Panc1 (cell line): ENCODE measurements at regions not wholly inside any gene's neighbourhood (a gene's known extent, or its start where the extent isn't known, plus 50 kb on each side); places are given as distances from the start of the nearest gene placed in this dataset.

Source experiments
- ATAC-seq: fragments of 200-7000 bp; cut with Tn5 transposase; 2 replicates; pipeline ENCODE4 v1.9.1; 2020; ENCODE audit warnings: mild to moderate bottlenecking, moderate library complexity
- BruUV-seq: library from RNA; stranded (reverse); fragments of 400-500 nt; replicated peaks from 2 replicates; lab custom pipeline; 2021; lab: Mats Ljungman, UMichigan
- CTCF ChIA-PET: fragments of 300-600 bp; sonication (Branson Sonifier 250); formaldehyde crosslinking; loops from one replicate; lab custom pipeline; 2022; ENCODE audit warnings: antibody characterized with exemption; lab: Charles Lee
- POLR2A ChIA-PET: fragments of 300-600 bp; sonication (Branson Sonifier 250); formaldehyde crosslinking; loops from one replicate; lab custom pipeline; 2022; ENCODE audit warnings: antibody characterized with exemption; lab: Charles Lee
- DNase-seq: peaks from one replicate; pipeline ENCODE4 v3.0.0-alpha.2; 2010; ENCODE audit warnings: low read depth, low spot score
- H3K27ac ChIP-seq: 2 replicates; pipeline ENCODE4 v1.5.1; 2011; ENCODE audit warnings: mild to moderate bottlenecking, low read length, inconsistent platforms
- H3K27me3 ChIP-seq: fragments of 200-500 bp; sonication (Bioruptor generic); 2 replicates; pipeline ENCODE4 v1.6.0; 2014; ENCODE audit warnings: low read length, inconsistent platforms; ENCODE audit not compliant: control insufficient read depth, insufficient read depth
- H3K36me3 ChIP-seq: fragments of 200-500 bp; sonication (Bioruptor generic); 2 replicates; pipeline ENCODE4 v1.5.1; 2014; ENCODE audit warnings: inconsistent platforms, mild to moderate bottlenecking, low read length, moderate library complexity; ENCODE audit not compliant: control insufficient read depth, insufficient read depth
- H3K4me1 ChIP-seq: 2 replicates; pipeline ENCODE4 v1.5.1; 2011; ENCODE audit warnings: inconsistent platforms, mild to moderate bottlenecking, low read length, moderate library complexity; ENCODE audit not compliant: control insufficient read depth, insufficient read depth
- H3K4me3 ChIP-seq, 2 experiments: 2 replicates each; pipeline ENCODE4 v1.5.1; 2011 to 2012; ENCODE audit warnings: low read depth in 2 of 2, low read length in 2 of 2, mild to moderate bottlenecking in 2 of 2, inconsistent platforms in 1 of 2, moderate library complexity in 1 of 2
- H3K9me3 ChIP-seq: fragments of 200-500 bp; sonication (Bioruptor generic); 2 replicates; pipeline ENCODE4 v1.5.1; 2014; ENCODE audit warnings: low read depth, mild to moderate bottlenecking, inconsistent platforms, low read length, moderate library complexity; ENCODE audit not compliant: control insufficient read depth, insufficient read depth
- POLR2AphosphoS5 ChIP-seq: IDR thresholded peaks from 2 replicates; pipeline ENCODE4 v1.6.1; 2012; ENCODE audit warnings: mild to moderate bottlenecking, low read depth, low read length, moderate library complexity
- REST ChIP-seq, 2 experiments: IDR thresholded peaks; 2 replicates each; pipeline ENCODE4 v1.6.1; 2011 to 2012; ENCODE audit warnings: low read depth in 2 of 2, control low read depth in 1 of 2, low read length in 1 of 2, mild to moderate bottlenecking in 1 of 2, moderate library complexity in 1 of 2; ENCODE audit not compliant: insufficient read depth in 1 of 2
- SIN3A ChIP-seq: IDR thresholded peaks from 2 replicates; pipeline ENCODE4 v1.6.1; 2012; ENCODE audit warnings: low read depth, mild to moderate bottlenecking, low read length, moderate library complexity, borderline replicate concordance; ENCODE audit not compliant: insufficient read depth
- TCF7L2 ChIP-seq: IDR thresholded peaks from 2 replicates; pipeline ENCODE4 v1.6.1; 2011; ENCODE audit warnings: mild to moderate bottlenecking, low read depth, low read length, inconsistent platforms
- in situ Hi-C: cut with HindIII; loops from 2 replicates; pipeline ENCODE4 v1.10.0; 2016; ENCODE audit warnings: low sequenced_read_pairs, low pct_unique_long_range_greater_than_20kb
- intact Hi-C: fragments of 100-400 bp; cut with micrococcal nuclease; formaldehyde crosslinking; loops from one replicate; pipeline ENCODE4 v1.10.0; 2022; ENCODE audit not compliant: unreplicated experiment
- TF ChIP-seq, protein P1 (sequence below): fragments of 450-650 bp; IDR thresholded peaks from 2 replicates; pipeline ENCODE4 v1.5.1; 2017; ENCODE audit warnings: mild to moderate bottlenecking

DNA sequence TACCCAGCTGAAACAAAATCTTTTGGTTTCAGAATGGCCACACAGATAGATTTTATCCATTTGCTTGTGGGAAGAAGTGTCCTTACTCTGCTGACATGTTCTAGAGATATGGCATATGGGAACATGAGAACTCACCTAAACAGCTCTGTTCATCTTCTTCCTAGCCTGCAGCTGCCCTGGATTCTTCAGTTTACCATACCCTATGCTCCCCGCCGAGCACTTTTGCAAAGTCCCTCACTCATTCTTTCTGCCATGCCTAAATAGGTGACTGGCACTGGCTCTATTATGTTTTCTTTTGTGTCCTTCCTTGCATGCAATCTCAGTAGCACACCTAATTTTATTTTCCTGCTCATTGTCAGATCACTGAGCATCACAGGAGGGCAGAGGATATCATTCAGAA, 293.7 kb upstream of the RSPO3 start:
- H3K36me3 ChIP-seq: no peaks in the 10 kb centered on the region
- H3K9me3 ChIP-seq: no peaks in the 10 kb centered on the region
- in situ Hi-C loops: no loop called here
- no peaks in the 10 kb centered on the region for H3K27me3 ChIP-seq
- BruUV-seq: no TSS peak
- DNase-seq (no peak), ATAC-seq (no peak)
- H3K4me3 ChIP-seq: no peak overlapping the region
- ChIA-PET CTCF (no interaction called here), POLR2A (no interaction called here)
- intact Hi-C loops: no loop called here
- TF ChIP-seq REST (IDR thresholded peaks at IDR 0.05; ENCODE audit: insufficient read depth in 1 of 2, low read depth in 2 of 2, low read length in 1 of 2) (no peak), TCF7L2 (no peak), POLR2AphosphoS5 (no peak), SIN3A (no peak)
- TF ChIP-seq, protein P1, sequence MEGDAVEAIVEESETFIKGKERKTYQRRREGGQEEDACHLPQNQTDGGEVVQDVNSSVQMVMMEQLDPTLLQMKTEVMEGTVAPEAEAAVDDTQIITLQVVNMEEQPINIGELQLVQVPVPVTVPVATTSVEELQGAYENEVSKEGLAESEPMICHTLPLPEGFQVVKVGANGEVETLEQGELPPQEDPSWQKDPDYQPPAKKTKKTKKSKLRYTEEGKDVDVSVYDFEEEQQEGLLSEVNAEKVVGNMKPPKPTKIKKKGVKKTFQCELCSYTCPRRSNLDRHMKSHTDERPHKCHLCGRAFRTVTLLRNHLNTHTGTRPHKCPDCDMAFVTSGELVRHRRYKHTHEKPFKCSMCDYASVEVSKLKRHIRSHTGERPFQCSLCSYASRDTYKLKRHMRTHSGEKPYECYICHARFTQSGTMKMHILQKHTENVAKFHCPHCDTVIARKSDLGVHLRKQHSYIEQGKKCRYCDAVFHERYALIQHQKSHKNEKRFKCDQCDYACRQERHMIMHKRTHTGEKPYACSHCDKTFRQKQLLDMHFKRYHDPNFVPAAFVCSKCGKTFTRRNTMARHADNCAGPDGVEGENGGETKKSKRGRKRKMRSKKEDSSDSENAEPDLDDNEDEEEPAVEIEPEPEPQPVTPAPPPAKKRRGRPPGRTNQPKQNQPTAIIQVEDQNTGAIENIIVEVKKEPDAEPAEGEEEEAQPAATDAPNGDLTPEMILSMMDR: no peak
- no peaks in the 10 kb centered on the region for H3K4me1 ChIP-seq
- H3K27ac ChIP-seq: no peak overlapping the region

- H3K27me3 ChIP-seq: no peaks in the 10 kb centered on the region
- H3K27ac ChIP-seq: no peak overlapping the region
- H3K4me3 ChIP-seq: no peak overlapping the region
- in situ Hi-C loops (no loop called here), intact Hi-C loops (no loop called here)
- H3K9me3 ChIP-seq: no peaks in the 10 kb centered on the region
- no TSS peak for BruUV-seq
- POLR2A ChIA-PET: no interaction called here
- DNase-seq: no peak
- H3K4me1 ChIP-seq: no peaks in the 10 kb centered on the region
- CTCF ChIA-PET: no interaction called here
- no peak for ATAC-seq
- TF ChIP-seq REST (IDR thresholded peaks at IDR 0.05; ENCODE audit: insufficient read depth in 1 of 2, low read depth in 2 of 2, low read length in 1 of 2) (no peak), SIN3A (no peak), TCF7L2 (no peak), POLR2AphosphoS5 (no peak)
- TF ChIP-seq, protein P1: no peak
- no peaks in the 10 kb centered on the region for H3K36me3 ChIP-seq
Observed at GRCh38 chr6:126826166-126826714, 292.2 kb upstream of the RSPO3 start.
